ENCODE measurements at regions not wholly inside any gene's neighbourhood (a gene's known extent, or its start where the extent isn't known, plus 50 kb on each side); places are given as distances from the start of the nearest gene placed in this dataset.

GRCh38 chr16:16882766-16883165 lies 503.8 kb downstream of the NPIPA7 start:
- intact Hi-C loops (cut with DNase I; ENCODE audit: low total_unique reads) = no loop called here
- Histone ChIP-seq H3K36me3 (no peaks in the 10 kb centered on the region), H3K27me3 (no peaks in the 10 kb centered on the region), H3K27ac (no peak overlapping the region), H3K9me3 (no peaks in the 10 kb centered on the region), H3K4me1 (no peaks in the 10 kb centered on the region), H3K4me3 (no peak overlapping the region)
- no peak for TF ChIP-seq CTCF (IDR thresholded peaks at IDR 0.05)
- TF ChIP-seq POLR2A (IDR thresholded peaks at IDR 0.05) = no peak
- DNase-seq = no peak

- H3K4me1 ChIP-seq = no peaks in the 10 kb centered on the region
- H3K9me3 ChIP-seq = no peaks in the 10 kb centered on the region
- no peak overlapping the region for H3K27ac ChIP-seq
- no peak overlapping the region for H3K4me3 ChIP-seq
- H3K27me3 ChIP-seq = no peaks in the 10 kb centered on the region
- no peak for DNase-seq
- TF ChIP-seq CTCF (IDR thresholded peaks at IDR 0.05) = no peak
- TF ChIP-seq POLR2A (IDR thresholded peaks at IDR 0.05) = no peak
- H3K36me3 ChIP-seq = no peaks in the 10 kb centered on the region
- intact Hi-C loops (cut with DNase I; ENCODE audit: low total_unique reads) = no loop called here
These were observed 505.5 kb downstream of the NPIPA7 start for GRCh38 chr16:16884451-16884850.

GRCh38 chr16:16887193-16887592 lies 508.3 kb downstream of the NPIPA7 start:
- intact Hi-C loops (cut with DNase I; ENCODE audit: low total_unique reads) = no loop called here
- no peak for DNase-seq

GRCh38 chr16:16890964-16891363 lies 512.0 kb downstream of the NPIPA7 start:
- no peak overlapping the region for H3K4me3 ChIP-seq
- no peaks in the 10 kb centered on the region for H3K4me1 ChIP-seq
- intact Hi-C loops (cut with DNase I; ENCODE audit: low total_unique reads) = no loop called here
- H3K27ac ChIP-seq = no peak overlapping the region
- DNase-seq = no peak
- TF ChIP-seq POLR2A (IDR thresholded peaks at IDR 0.05) = no peak
- no peak for TF ChIP-seq CTCF (IDR thresholded peaks at IDR 0.05)
- no peaks in the 10 kb centered on the region for H3K36me3 ChIP-seq
- no peaks in the 10 kb centered on the region for H3K9me3 ChIP-seq
- H3K27me3 ChIP-seq = no peaks in the 10 kb centered on the region

More at GRCh38 chr16:16887193-16887592, 508.3 kb downstream of the NPIPA7 start:
- Histone ChIP-seq H3K9me3 (no peaks in the 10 kb centered on the region), H3K27me3 (no peaks in the 10 kb centered on the region), H3K36me3 (no peaks in the 10 kb centered on the region), H3K4me1 (no peaks in the 10 kb centered on the region), H3K4me3 (no peak overlapping the region), H3K27ac (no peak overlapping the region)
- TF ChIP-seq POLR2A (IDR thresholded peaks at IDR 0.05) = no peak
- no peak for TF ChIP-seq CTCF (IDR thresholded peaks at IDR 0.05)

- no peak for TF ChIP-seq CTCF (IDR thresholded peaks at IDR 0.05)
- no peak for TF ChIP-seq POLR2A (IDR thresholded peaks at IDR 0.05)
- Histone ChIP-seq H3K4me1 (no peaks in the 10 kb centered on the region), H3K4me3 (no peak overlapping the region), H3K36me3 (no peaks in the 10 kb centered on the region), H3K27me3 (no peaks in the 10 kb centered on the region), H3K9me3 (no peaks in the 10 kb centered on the region), H3K27ac (no peak overlapping the region)
- no peak for DNase-seq
- intact Hi-C loops (cut with DNase I; ENCODE audit: low total_unique reads) = no loop called here
These were observed 525.7 kb downstream of the NPIPA7 start for GRCh38 chr16:16904601-16905000.

All from uterus (tissue), 3 donors.